GM19395 (cell line): ENCODE measurements at regions not wholly inside any gene's neighbourhood (a gene's known extent, or its start where the extent isn't known, plus 50 kb on each side); places are given as distances from the start of the nearest gene placed in this dataset.

Experiments
- ATAC-seq: cut with Tn5 transposase; IDR thresholded peaks from one replicate; pipeline ENCODE4 v1.9.1; 2021; ENCODE audit warnings: mild to moderate bottlenecking, moderate library complexity; ENCODE audit not compliant: unreplicated experiment

DNA sequence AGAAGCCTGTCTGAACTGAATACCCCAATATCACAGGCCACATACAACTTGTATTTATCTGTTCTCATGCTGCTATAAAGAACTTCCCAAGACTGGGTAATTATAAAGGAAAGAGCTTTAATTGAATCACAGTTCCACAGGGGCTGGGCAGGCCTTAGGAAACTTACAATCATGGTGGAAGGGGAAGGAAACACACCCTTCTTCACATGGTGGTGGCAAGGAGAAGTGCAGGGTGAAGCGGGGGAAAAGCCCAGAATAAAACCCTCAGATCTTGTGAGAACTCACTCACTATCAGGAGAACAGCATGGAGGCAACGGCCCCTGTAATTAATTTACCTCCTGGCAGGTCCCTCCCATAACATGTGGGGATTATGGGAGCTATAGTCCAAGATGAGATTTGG lies 50.3 kb upstream of the FNDC1 start:
- no peak for ATAC-seq

DNA sequence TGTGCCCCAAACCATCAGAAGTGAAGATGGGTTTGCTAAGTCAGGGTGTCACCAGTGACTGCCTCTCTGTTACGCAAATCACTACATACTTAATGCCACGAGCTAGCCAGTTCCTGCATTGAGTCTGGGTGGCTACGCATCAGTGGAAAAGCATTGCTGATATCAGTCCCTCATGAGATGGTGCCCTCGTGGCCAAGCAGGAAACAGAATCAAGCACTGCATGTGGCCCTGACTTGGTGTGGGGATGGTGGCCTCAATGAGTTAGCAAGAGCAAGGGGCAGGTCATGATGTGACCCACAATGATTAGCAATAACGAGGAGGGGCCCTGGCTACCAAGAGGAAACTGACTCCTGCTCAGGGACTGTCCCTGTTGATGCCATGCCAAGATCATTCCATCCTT lies 51.6 kb upstream of the FNDC1 start:
- no peak for ATAC-seq

DNA sequence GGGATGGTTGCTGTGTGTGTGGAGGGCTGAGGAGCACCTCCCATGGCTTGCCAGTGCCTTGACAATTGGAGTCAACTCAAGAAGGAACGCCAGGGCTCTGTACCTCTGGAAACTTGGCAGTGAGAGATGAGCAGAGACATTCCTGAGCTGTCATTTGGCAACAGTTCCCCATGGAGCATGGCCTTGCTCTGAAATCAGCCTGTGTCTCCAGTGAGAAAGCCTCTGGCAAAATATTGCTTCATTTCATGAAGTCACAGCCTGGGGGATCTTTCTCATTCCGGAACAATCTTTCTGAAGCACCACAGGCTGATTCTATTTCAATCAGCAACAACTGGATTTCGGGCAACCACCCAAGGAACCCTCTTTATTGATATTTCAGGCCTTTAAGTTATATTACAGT lies 52.2 kb upstream of the FNDC1 start:
- no peak for ATAC-seq

DNA sequence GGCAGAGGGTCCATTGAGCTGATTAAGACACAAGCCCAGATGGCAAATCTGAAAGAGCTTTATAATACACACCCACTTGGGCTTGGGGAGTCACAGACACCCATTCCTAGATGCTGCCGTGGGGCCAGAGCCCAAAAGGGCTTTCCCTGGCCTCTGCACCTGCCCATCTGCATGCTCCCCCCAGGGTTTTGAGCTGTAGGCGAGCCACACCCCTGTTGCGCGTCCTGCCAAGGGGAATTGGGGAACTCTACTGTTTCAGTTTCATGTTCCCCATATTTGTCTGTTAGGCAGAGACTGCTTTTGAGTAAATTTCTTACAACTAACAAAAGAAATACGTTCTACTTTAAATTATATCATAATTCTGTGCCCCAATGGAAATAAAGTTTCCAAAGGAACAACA lies 52.9 kb upstream of the FNDC1 start:
- peak; percentile 89 for ATAC-seq

DNA sequence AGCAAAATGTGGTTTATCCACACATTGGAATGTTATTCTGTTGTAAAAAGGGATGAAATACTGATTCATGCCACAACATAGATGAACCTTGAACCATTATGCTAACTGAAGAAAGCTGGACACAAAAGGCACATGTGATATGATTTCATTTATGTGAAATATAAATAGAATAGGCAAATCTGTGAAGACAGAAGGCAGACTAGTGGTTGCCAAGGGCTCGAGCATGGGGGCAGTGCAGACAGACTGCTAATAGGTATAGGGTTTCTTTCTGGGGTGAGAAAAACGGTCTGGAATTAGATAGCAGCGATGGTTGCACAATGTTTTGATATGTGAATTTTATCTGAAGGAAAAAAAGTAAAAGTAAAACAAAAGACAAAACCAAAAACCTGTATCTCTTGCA lies 54.6 kb upstream of the FNDC1 start:
- ATAC-seq, result no peak

DNA sequence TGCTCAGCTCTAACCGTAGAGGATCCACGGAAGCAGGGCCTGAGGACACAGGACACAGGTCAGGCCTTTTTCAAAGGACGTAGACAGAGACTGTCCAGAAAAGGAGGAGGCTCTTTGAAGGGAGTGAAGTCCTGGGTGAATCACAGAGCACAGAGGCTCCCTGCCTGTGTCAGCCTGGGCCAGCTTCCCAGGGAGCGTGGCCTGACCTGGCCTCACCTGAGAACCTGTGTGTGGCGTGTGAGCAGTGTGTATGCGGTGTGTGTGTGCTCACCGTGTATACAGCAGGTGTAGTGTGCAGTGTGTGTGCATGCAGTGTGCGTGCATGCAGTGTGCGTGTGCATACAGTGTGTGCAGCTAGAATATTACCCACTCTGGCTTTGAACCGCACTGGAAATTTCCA lies 56.0 kb upstream of the FNDC1 start:
- no peak for ATAC-seq

DNA sequence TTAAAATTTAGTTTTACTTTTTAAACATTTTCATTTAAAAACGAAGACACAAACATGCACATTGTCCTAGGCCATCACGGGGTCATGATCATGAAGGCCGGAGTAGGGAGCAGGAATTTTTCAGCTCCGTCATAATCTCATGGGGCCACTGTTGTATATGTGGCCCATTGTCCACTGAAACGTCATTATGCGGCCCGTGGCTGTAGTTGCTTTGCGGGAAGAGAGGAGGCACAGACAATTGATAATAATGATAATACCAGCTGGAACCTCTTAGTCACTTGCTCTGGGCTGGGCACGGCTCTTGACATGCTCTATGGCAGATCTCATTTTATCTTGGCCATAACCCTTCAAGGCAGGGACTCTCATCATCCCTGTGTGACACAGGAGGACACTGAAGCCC lies 56.5 kb upstream of the FNDC1 start:
- no peak for ATAC-seq

DNA sequence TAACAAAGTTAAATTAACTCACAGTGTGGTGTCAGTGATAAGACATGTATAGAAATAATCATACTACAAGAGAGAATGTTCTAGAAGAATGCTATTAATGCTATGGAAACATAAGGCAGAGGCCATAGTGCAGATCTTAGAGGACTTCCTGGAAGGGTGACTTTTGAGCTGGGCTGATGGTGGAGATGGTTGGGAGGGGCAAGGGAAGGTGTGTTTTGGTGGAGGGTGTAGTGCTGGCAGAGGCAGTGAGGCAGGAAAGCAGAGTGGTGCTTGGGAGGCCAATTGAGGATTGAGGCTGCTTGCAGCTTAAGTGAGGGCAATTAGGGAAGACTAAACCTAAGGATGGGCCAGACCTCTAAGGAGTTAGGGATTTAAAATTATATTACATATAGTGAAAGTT lies 58.5 kb upstream of the FNDC1 start:
- ATAC-seq, result no peak

DNA sequence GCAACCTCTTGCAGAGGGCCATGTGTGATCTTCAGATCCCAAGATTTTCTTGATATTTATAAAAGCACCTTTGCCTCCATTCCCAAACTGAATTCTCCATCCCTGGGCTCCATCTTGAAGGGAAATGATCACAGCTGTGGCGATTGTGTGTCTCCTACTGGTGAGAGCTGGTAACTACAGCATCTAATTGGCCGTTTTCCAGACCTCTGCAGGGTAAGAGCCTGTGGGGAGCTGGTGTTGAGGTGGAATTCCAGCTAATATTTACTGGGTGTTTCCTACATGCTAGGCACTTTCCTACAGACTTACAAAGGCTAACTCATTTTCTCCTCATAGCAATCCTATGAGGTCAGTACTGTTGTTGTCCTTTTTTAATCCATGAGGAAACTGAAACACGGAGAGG lies 59.2 kb upstream of the FNDC1 start:
- no peak for ATAC-seq

DNA sequence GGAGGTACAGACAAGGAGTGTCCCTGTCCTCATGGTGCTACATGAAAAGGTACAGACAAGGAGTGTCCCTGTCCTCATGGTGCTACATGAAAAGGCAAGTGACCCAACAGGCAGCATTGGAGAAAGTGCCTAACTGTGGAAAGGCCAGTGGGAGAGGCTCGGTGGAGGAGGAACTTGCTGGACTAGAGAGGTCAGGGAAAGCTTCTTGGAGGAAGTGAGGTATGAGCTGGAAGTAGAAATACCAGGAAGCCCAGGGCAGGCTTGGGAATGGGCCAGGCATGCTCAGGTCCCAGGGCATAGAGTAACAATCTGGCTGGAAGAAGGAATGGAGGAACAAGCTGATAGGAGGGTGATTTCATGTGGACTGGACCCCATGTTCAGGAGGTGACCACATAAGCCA lies 59.8 kb upstream of the FNDC1 start:
- no peak for ATAC-seq

DNA sequence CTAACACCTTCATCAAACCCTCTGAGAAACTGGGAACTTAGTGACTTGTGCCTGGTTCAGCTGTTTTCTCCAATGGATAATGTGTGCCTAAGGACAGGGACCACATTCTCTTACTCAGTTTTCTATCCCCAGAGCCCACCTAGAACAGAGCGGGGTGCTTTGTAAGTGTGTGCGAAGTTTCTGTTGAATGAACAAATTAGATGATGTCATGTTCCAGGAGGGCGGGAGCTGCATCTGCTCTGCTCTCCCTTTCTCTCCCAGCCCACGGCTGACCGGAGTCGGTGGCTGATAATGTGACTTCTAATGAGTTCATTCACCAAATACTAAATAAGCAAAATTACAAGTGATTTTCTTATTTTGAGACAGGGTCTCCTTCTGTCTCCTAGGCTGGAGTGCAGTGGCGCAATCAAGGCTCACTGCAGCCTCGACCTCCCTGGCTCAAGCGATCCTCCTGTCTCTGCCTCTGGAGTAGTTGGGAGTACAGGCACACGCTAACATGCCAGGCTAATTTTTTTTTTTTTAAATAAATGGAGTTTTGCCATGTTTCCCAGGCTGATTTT lies 60.7 kb upstream of the FNDC1 start:
- no peak for ATAC-seq

DNA sequence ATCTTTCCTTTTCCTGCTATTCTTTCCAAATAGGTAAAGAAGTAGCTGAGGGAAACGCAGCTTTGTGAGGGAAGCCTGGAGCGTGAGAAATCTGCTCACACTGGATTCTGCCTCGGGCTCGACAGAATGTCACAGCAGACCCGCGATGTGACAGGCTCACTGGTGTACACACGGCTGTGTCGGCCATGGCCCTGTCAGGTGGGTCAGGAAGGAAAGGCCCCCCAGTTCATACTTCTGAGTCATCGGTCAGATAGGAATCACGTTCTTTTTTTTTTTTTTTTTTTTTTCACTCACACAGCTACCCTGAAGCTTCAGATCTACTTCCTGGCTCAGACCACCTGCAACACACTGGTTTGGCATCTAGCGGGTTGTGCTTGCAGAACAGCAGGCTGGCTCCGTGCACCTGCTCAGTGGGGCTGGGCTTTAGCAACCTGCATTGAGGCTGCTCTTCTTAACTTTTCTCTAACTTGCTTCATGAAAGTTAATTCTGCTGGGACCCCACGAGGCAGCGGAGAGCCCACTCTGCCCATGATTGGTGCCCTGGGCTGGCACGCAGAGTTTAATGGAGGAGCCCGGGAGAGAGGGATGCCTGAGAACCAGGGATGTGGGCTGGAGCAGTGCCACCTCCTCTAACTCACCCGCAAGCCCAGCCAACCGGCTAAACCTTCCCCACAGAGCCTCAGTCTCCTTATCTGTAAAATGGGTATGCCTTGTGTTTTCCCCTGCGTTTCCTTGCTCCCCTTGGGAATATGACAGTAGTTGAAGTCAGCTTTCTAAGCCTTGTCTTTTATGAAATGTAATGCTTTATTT lies 61.5 kb upstream of the FNDC1 start:
- no peak for ATAC-seq

DNA sequence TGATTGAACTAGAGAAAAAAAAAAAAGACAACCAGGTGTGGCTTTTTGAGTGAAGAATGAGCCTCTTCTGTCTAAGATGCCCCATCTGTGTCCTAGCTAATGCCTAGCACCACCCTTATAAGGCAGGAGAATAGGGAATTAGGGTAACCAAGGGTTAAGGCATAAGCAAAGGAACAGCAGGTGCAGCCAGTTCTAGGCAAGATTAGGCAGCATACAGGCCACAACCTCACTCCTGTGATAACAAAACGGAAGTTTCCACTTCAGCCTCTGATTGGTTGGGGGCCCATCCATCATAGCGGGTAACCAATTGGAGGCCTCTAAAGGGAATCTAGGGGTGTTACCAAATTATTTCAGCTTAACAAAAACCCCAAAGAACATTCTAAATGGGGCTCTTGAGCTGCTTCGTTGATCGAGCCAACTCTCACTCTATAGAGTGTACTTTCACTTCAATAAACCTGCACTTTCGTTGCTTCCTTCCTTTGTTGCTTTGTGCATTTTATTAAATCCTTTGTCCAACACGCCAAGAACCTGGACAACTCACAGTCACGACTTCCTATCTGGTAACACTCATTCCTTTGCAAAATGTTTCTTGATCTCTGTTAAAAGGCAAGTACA lies 61.9 kb upstream of the TAGAP start:
- ATAC-seq, result peak; percentile 91

DNA sequence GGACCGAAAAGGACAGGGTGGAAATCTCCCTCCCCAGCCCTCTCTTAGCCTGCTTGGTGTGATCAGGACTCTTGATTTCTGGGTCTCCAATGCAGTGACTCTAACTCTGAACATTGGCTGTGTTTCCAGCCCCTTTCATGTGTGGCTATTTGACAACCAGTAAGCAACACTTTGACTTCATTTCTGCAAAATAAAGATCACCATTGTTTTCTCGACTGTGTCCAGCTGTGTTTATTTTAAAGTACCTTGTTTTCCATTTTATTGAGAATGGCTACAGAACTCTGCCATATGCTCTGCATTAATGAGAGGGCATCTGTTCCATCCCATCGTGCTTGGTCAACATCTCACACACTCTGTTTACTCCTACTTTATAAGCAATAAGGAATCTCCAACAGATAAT lies 60.9 kb upstream of the TAGAP start:
- ATAC-seq, result no peak

DNA sequence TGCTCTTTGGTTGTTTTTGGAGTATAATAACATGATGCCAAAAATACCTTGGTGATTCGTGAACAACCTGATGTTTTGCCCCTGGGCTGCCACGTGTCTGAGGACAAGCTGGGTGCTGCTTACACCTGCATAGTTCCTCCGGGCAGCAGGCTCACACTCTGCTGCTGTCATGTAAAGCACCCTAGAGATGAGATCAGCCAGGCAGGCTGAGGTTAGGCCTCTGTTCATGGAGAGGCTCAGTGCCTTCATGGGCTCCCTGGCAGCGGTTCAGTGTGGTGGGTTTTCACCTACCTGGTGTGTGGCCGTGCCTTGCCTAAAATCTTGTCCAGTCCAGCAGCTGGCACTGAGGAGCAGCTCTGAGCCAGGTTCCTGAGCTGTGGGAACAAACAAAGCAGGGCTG lies 60.1 kb upstream of the TAGAP start:
- no peak for ATAC-seq

DNA sequence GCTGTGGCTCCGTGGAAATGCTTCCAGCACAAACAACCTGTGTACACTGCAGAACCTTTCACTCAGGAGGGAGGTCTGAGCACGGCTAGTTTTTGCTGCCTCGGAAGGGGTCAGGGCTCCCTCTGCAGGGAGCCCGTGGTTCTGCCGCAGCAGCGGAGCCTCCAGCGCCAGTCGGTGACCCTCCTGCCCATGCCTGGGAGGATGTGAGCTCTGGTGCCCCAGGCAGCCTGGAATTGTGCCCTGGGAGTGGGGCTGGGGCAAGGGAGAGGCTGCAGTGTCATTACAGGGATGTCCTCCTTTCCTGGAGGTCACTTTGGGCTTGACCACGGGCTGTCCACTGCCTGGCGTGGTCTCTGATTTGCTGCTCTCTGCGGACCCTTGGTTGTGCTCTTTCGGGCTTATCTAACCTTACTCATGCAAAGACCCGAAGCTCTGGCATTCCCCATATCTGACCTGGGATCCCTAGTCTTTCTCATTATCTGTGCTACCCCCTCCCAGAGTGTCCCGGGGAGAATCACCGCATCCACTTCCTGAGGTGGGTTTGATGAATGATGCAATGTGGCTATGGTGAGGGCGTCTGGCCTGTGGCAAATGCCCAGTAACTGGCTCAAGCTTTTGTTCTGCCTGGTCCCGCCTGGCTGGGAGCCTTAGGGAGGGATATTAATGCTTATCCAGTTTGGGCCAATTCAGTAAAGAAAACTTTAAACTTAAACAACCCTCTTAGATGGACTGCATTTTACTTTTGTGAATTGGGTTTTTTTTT lies 59.6 kb upstream of the TAGAP start:
- peak; percentile 40 for ATAC-seq

DNA sequence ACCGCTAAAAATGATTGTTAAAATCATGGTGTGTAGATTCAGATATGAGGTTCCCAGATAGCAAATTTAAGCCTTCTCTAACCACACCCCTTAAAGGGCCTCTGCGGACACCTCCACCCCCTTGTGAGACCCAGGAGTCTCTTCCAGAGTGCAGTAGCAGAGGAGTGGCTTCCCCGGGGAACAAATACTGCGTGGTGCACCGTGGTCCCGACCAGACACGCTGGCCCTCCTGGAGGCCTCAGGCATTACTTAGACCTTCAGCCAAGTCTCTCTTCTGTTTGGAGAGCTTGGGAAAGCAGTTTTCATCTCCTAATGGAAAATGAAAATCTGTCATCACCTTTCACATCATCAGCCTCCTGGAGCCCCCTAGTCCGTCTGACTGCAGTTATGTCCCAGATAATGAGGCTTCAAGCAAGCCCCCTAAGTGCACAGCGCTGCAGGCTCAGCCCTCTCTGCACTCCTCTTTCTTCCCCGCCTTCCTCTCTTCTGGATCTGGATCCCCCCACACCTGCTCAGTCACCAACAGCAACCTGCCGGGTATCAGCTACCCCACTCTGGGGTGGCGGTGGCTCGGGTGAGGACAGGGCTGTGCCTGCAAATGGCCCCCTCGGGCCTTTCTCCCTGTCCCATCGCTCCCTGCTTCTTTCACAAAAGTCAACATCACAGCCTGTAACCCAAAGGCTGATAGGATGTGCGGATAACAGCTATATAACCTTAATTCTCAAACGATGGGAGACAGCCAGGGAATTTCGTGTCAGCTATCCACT lies 58.8 kb upstream of the TAGAP start:
- no peak for ATAC-seq

DNA sequence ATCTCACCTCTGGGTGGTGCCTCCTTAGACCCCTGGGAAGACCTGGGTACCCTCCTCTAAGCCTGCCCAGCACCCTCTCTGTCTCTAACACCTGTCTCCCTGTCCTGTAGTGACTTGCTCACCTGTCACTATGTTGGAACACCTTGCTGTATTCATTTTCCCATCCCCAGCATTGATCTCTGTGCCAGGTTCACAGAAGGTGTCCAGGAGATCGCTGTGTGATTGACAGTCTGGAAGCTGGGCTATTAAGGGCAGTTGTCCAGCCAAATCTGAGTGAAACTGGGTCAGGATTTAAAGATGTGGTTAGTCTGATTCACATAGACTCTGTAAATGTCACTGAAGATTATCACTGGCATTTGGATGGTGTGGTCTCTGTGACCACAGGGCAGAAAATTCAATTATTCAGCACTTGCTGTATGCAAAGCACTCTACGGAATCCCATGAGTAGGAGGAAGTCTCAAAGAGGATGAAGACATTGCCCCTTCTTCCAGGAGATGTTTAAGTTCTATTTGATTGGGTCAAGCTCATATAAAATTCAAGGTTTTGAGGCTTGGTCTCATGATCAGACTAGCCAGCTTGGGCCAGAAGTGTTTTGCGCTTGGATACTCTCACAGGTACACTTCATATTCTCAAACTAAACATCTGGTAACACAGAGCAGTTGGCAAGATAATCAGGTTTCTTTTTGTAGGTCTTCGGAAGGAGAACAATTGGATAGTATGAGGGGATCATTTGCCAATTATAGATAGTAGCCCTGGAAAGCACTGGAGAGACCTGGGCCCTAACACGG lies 57.8 kb upstream of the TAGAP start:
- no peak for ATAC-seq

DNA sequence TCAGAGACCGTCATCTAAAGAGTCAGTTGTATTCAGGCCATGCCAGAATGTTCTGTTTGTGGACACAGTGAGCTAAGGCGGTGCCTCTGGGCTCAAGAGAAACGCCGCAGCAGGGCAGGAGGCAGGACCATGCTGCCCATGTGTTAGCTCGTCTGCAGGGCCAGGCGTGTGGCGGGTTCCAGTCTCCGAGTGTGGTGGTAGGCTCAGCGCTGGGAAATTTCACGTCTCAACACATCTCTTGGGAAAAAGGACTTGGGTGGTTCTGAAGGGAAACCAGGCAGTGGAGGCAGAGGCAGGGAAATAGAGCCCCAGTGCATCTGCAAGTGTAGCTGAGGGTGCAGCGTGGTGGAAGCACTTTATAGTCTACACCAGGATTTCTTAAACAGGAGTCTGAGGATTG lies 56.9 kb upstream of the TAGAP start:
- ATAC-seq, result no peak
